DND-41 (cell line): ENCODE measurements at regions not wholly inside any gene's neighbourhood (a gene's known extent, or its start where the extent isn't known, plus 50 kb on each side); places are given as distances from the start of the nearest gene placed in this dataset.

ENCODE experiments used
- ATAC-seq: fragments of 200-7000 bp; cut with Tn5 transposase; 3 replicates; pipeline ENCODE4 v1.9.1; 2021; ENCODE audit warnings: low read depth; ENCODE audit not compliant: insufficient read depth
- DNase-seq: peaks from one replicate; pipeline ENCODE4 v3.0.0-alpha.2; 2020
- H2AFZ ChIP-seq: 2 replicates; pipeline ENCODE4 v1.6.0; 2012; ENCODE audit warnings: low read depth, low read length
- H3K27ac ChIP-seq: 2 replicates; pipeline ENCODE4 v1.5.1; 2012; ENCODE audit warnings: low read length, inconsistent platforms
- H3K27me3 ChIP-seq: fragments of 200-600 bp; sonication (generic); 2 replicates; pipeline ENCODE4 v1.6.0; 2012; ENCODE audit warnings: low read length, mild to moderate bottlenecking, inconsistent platforms; ENCODE audit not compliant: insufficient read depth, poor library complexity
- H3K36me3 ChIP-seq: 2 replicates; pipeline ENCODE4 v1.5.1; 2012; ENCODE audit warnings: low read length, inconsistent platforms; ENCODE audit not compliant: insufficient read depth
- H3K4me1 ChIP-seq: 2 replicates; pipeline ENCODE4 v1.5.1; 2012; ENCODE audit warnings: mild to moderate bottlenecking, low read length; ENCODE audit not compliant: insufficient read depth
- H3K4me2 ChIP-seq: 2 replicates; pipeline ENCODE4 v1.6.0; 2012; ENCODE audit warnings: mild to moderate bottlenecking, moderate library complexity, low read length, inconsistent platforms; ENCODE audit not compliant: insufficient read depth
- H3K4me3 ChIP-seq, 2 experiments: fragments of 200-600 bp in 1 of 2; shearing (Covaris generic) in 1 of 2; 2 replicates each; pipeline ENCODE4 v1.5.1; 2012 to 2016; ENCODE audit warnings: inconsistent platforms in 2 of 2, low read length in 2 of 2, mild to moderate bottlenecking in 2 of 2, low read depth in 1 of 2, moderate library complexity in 1 of 2
- H3K79me2 ChIP-seq: 2 replicates; pipeline ENCODE4 v1.6.0; 2012; ENCODE audit warnings: low read length, inconsistent platforms; ENCODE audit not compliant: insufficient read depth
- H3K9ac ChIP-seq: 2 replicates; pipeline ENCODE4 v1.6.0; 2012; ENCODE audit warnings: low read depth, mild to moderate bottlenecking, inconsistent platforms, low read length, moderate library complexity
- H3K9me3 ChIP-seq: 2 replicates; pipeline ENCODE4 v1.5.1; 2012; ENCODE audit warnings: low read length, moderate library complexity, mild to moderate bottlenecking, inconsistent platforms; ENCODE audit not compliant: insufficient read depth, severe bottlenecking
- H4K20me1 ChIP-seq: 2 replicates; pipeline ENCODE4 v1.6.0; 2012; ENCODE audit warnings: low read length; ENCODE audit not compliant: insufficient read depth
- CTCF ChIP-seq: IDR thresholded peaks from 2 replicates; pipeline ENCODE4 v1.5.1; 2012; ENCODE audit warnings: borderline replicate concordance, low read length, moderate library complexity, mild to moderate bottlenecking; ENCODE audit not compliant: poor library complexity, severe bottlenecking; ENCODE audit errors: extremely low read depth
- EZH2 ChIP-seq: IDR thresholded peaks from 3 replicates; pipeline ENCODE4 v1.6.1; 2012; ENCODE audit warnings: borderline replicate concordance, low read depth, mild to moderate bottlenecking, moderate library complexity, low read length, inconsistent platforms; ENCODE audit not compliant: severe bottlenecking

DNA sequence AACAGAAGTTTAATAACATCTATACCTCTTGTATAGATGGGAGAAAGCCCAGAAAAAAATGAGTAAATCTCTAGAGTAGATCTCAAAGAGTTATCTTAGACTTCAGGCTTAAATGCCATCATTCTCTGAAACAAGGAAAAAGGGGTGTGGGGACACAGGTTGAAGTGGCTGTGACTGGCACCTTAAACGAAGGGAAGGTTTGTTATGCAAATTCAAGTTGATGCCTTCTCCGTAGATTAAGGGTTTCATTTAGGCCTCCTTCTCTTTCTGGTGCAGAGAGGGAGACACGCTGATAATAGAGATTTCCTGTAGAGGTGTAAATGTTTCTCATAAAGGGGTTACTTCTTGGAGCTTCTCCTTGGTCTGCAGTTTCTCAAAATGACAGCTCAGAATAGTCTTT is 252.1 kb downstream of the CD83 start:
- Histone ChIP-seq H3K4me2 (no peak overlapping the region), H3K4me1 (0 out of 2 replicates have a peak, but pooled peaks cover 2% of the 10 kb centered on the region), H2AFZ (no peak overlapping the region), H3K79me2 (no peaks in the 10 kb centered on the region), H3K36me3 (no peaks in the 10 kb centered on the region), H4K20me1 (no peaks in the 10 kb centered on the region), H3K9ac (no peak overlapping the region), H3K27ac (no peak overlapping the region), H3K9me3 (no peaks in the 10 kb centered on the region), H3K4me3 (no peak overlapping the region), H3K27me3 (no peaks in the 10 kb centered on the region)
- DNase-seq (no peak), ATAC-seq (no peak)
- TF ChIP-seq EZH2 (no peak), CTCF (no peak)

GRCh38 chr6:14371530-14371929 is 254.0 kb downstream of the CD83 start:
- Histone ChIP-seq H3K79me2 (no peaks in the 10 kb centered on the region), H3K9ac (no peak overlapping the region), H3K27ac (no peak overlapping the region), H4K20me1 (no peaks in the 10 kb centered on the region), H2AFZ (no peak overlapping the region), H3K4me2 (no peak overlapping the region), H3K36me3 (no peaks in the 10 kb centered on the region), H3K27me3 (no peaks in the 10 kb centered on the region), H3K4me1 (peaks cover 16% of the 10 kb centered on the region), H3K9me3 (no peaks in the 10 kb centered on the region), H3K4me3 (no peak overlapping the region)
- DNase-seq (no peak), ATAC-seq (no peak)
- TF ChIP-seq EZH2: no peak
- no peak for TF ChIP-seq CTCF

- H3K9me3 ChIP-seq: no peaks in the 10 kb centered on the region
- no peaks in the 10 kb centered on the region for H3K27me3 ChIP-seq
- H3K27ac ChIP-seq: no peak overlapping the region
- H3K36me3 ChIP-seq: no peaks in the 10 kb centered on the region
- H3K79me2 ChIP-seq: no peaks in the 10 kb centered on the region
- no peak overlapping the region for H2AFZ ChIP-seq
- no peak overlapping the region for H3K4me2 ChIP-seq
- no peak overlapping the region for H3K4me3 ChIP-seq
- no peak for TF ChIP-seq CTCF
- TF ChIP-seq EZH2: no peak
- ATAC-seq (no peak), DNase-seq (no peak)
- H3K9ac ChIP-seq: no peak overlapping the region
- peaks cover 24% of the 10 kb centered on the region for H3K4me1 ChIP-seq
- H4K20me1 ChIP-seq: no peaks in the 10 kb centered on the region
Observed at GRCh38 chr6:14372734-14373489, 255.3 kb downstream of the CD83 start.
